RWPE2 (cell line): ENCODE measurements at regions not wholly inside any gene's neighbourhood (a gene's known extent, or its start where the extent isn't known, plus 50 kb on each side); places are given as distances from the start of the nearest gene placed in this dataset.

Experiments
- ATAC-seq: fragments of 200-7000 bp; cut with Tn5 transposase; 3 replicates; pipeline ENCODE4 v1.9.1; 2021; ENCODE audit warnings: low read depth
- DNase-seq: peaks from one replicate; pipeline ENCODE4 v3.0.0-alpha.2; 2020; ENCODE audit warnings: low spot score
- H3K27ac ChIP-seq: fragments of 450-650 bp; 2 replicates; pipeline ENCODE4 v1.5.1; 2017; ENCODE audit warnings: mild to moderate bottlenecking; ENCODE audit not compliant: poor library complexity, severe bottlenecking
- H3K27me3 ChIP-seq: fragments of 250-450 bp; sonication (Bioruptor Pico); 2 replicates; pipeline ENCODE4 v1.5.1; 2021; ENCODE audit warnings: mild to moderate bottlenecking, moderate library complexity; ENCODE audit not compliant: insufficient read depth, poor library complexity, severe bottlenecking
- H3K36me3 ChIP-seq: fragments of 250-450 bp; sonication (Bioruptor Pico); 2 replicates; pipeline ENCODE4 v1.5.1; 2020; ENCODE audit warnings: low read depth, mild to moderate bottlenecking, moderate library complexity
- H3K4me1 ChIP-seq: fragments of 250-450 bp; sonication (Bioruptor Pico); 2 replicates; pipeline ENCODE4 v1.5.1; 2021; ENCODE audit warnings: mild to moderate bottlenecking, moderate library complexity; ENCODE audit not compliant: insufficient read depth, poor library complexity, severe bottlenecking
- H3K4me3 ChIP-seq: fragments of 250-450 bp; sonication (Bioruptor Pico); 2 replicates; pipeline ENCODE4 v1.5.1; 2021; ENCODE audit warnings: mild to moderate bottlenecking, moderate library complexity; ENCODE audit not compliant: severe bottlenecking
- H3K9me3 ChIP-seq: fragments of 250-450 bp; sonication (Bioruptor Pico); 2 replicates; pipeline ENCODE4 v1.5.1; 2021; ENCODE audit warnings: mild to moderate bottlenecking, moderate library complexity; ENCODE audit not compliant: severe bottlenecking
- TF ChIP-seq, protein P1 (sequence below): fragments of 450-650 bp; IDR thresholded peaks from one replicate; pipeline ENCODE4 v1.5.1; 2017; ENCODE audit warnings: mild to moderate bottlenecking, moderate library complexity; ENCODE audit not compliant: poor library complexity, severe bottlenecking

DNA sequence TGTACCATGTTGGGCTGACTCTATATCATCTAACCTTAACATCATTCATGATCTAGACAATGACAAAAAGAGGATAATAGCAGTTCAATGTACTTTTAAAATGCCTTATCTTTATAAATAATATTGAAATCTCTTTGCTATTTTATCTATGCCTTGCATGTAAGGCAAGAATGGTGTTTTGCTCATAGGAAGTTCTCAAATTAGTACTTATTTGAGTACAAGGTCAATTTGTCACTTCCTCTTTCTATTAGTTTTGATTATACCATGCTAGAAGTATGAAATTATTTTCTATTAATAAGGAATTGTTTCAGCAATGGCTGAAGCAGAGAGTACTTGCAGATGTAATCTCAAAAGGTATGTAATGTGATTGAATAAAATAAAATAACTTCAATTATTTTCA lies 1285.4 kb upstream of the TENM4 start:
- Histone ChIP-seq H3K9me3 (no peaks in the 10 kb centered on the region), H3K27me3 (no peaks in the 10 kb centered on the region), H3K4me3 (no peak overlapping the region), H3K4me1 (peaks cover 4% of the 10 kb centered on the region), H3K36me3 (no peaks in the 10 kb centered on the region), H3K27ac (no peak overlapping the region)
- TF ChIP-seq, protein P1, sequence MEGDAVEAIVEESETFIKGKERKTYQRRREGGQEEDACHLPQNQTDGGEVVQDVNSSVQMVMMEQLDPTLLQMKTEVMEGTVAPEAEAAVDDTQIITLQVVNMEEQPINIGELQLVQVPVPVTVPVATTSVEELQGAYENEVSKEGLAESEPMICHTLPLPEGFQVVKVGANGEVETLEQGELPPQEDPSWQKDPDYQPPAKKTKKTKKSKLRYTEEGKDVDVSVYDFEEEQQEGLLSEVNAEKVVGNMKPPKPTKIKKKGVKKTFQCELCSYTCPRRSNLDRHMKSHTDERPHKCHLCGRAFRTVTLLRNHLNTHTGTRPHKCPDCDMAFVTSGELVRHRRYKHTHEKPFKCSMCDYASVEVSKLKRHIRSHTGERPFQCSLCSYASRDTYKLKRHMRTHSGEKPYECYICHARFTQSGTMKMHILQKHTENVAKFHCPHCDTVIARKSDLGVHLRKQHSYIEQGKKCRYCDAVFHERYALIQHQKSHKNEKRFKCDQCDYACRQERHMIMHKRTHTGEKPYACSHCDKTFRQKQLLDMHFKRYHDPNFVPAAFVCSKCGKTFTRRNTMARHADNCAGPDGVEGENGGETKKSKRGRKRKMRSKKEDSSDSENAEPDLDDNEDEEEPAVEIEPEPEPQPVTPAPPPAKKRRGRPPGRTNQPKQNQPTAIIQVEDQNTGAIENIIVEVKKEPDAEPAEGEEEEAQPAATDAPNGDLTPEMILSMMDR, result no peak
- DNase-seq (no peak), ATAC-seq (no peak)

DNA sequence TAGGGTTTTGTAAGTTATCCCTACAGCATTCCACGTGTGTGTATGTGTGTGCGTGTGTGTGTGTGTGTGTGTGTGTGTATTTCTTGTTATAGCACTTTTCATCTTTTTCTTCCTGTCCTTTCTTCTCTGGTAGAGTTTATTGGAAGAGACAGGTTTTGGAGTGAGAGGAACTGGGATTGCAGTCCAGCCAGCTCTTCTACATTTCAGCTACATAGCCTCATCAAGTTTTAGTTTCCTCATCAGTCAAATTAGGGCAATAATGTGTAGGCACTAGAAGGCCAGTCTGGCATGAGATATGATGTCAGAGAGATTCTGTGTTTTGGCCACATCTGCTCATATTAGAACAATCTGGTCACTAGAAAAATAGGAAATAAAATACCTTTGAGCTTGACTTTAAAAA lies 1283.5 kb upstream of the TENM4 start:
- TF ChIP-seq, protein P1, result no peak
- Histone ChIP-seq H3K4me1 (peaks cover 4% of the 10 kb centered on the region), H3K27ac (no peak overlapping the region), H3K36me3 (no peaks in the 10 kb centered on the region), H3K9me3 (no peaks in the 10 kb centered on the region), H3K4me3 (no peak overlapping the region), H3K27me3 (no peaks in the 10 kb centered on the region)
- ATAC-seq (no peak), DNase-seq (no peak)

DNA sequence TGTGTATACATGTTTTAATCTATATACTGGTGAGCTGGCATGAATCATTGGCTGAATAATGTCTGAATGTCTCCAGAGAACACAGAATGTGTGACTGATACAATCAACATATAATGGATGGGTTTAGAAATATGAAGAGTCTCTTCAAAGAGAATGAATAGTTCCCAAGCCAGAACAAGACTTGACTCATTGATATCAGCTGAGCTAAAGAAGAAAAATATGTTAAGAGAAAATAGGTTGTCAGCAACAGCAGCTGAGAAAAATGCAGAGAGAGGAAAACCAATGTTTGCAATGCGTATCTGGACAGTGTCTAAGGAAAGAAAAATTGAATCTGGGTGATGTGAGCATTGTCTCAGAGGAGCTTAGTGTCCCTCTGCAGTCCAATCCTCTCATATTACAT lies 1281.8 kb upstream of the TENM4 start:
- TF ChIP-seq, protein P1, result no peak
- Histone ChIP-seq H3K36me3 (no peaks in the 10 kb centered on the region), H3K9me3 (no peaks in the 10 kb centered on the region), H3K4me1 (peaks cover 4% of the 10 kb centered on the region), H3K27me3 (no peaks in the 10 kb centered on the region), H3K4me3 (no peak overlapping the region), H3K27ac (peak overlapping the region; percentile 37)
- ATAC-seq (peak; percentile 89), DNase-seq (no peak)

DNA sequence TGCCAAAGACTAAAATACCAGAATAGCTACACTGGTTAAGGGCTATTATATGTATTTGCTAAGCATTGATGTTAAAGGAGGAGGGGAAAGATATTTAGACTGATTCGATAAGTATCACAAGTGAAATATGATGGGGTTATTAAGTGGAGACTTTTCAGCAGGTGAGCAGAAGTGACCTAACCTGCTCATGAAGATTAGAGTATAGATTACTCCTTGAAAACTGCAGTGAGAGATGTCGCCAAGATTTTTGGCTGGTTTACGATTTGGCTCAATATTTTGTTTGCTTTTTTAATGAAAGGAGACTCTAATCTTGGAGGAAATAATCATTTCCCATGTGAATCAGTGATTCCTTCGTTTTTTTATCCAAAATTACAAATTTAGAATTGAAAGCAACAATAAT lies 1279.5 kb upstream of the TENM4 start:
- Histone ChIP-seq H3K36me3 (no peaks in the 10 kb centered on the region), H3K27me3 (no peaks in the 10 kb centered on the region), H3K27ac (no peak overlapping the region), H3K9me3 (no peaks in the 10 kb centered on the region), H3K4me3 (no peak overlapping the region), H3K4me1 (peaks cover 4% of the 10 kb centered on the region)
- no peak for ATAC-seq
- DNase-seq, result no peak
- TF ChIP-seq, protein P1, result no peak

DNA sequence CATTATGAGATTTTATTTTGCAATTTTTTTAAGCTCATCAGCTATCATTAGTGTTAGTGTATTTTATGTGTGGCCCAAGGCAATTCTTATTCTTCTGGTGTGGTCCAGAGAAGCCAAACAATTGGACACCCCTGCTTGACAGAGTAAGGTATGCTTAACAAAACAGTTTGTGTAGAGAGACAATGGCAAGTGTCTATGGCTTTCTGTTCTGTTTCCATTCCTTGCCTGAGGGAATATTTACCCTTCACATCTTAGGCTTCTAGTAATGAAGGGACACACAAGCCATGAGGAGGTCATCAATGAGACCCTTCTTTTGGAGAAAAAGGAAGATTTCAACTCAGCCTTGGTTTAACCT lies 1278.4 kb upstream of the TENM4 start:
- DNase-seq (no peak), ATAC-seq (no peak)
- Histone ChIP-seq H3K27ac (no peak overlapping the region), H3K27me3 (no peaks in the 10 kb centered on the region), H3K4me1 (peaks cover 4% of the 10 kb centered on the region), H3K4me3 (no peak overlapping the region), H3K9me3 (no peaks in the 10 kb centered on the region), H3K36me3 (no peaks in the 10 kb centered on the region)
- TF ChIP-seq, protein P1, result no peak
